B cell (primary cell): ENCODE measurements at regions not wholly inside any gene's neighbourhood (a gene's known extent, or its start where the extent isn't known, plus 50 kb on each side); places are given as distances from the start of the nearest gene placed in this dataset.

Source experiments
- ATAC-seq: fragments of 200-7000 bp; cut with Tn5 transposase; one replicate; pipeline ENCODE4 v1.10.0; 2021; ENCODE audit warnings: low read depth, mild to moderate bottlenecking, moderate number of reproducible peaks, moderate library complexity
- CTCF ChIA-PET: fragments of 350-600 bp; sonication (Branson Sonifier 250); formaldehyde crosslinking; loops from one replicate; lab custom pipeline; 2021; ENCODE audit warnings: antibody characterized with exemption, inconsistent platforms; lab: Charles Lee
- POLR2A ChIA-PET: fragments of 350-600 bp; sonication (Branson Sonifier 250); formaldehyde crosslinking; loops from one replicate; lab custom pipeline; 2021; ENCODE audit warnings: antibody characterized with exemption; lab: Charles Lee
- DNase-seq: peaks from one replicate; pipeline ENCODE4 v3.0.0; 2013
- H2AFZ ChIP-seq: 2 replicates; pipeline ENCODE4 v1.6.1; 2012; ENCODE audit warnings: mild to moderate bottlenecking, low read depth, low read length; ENCODE audit not compliant: insufficient read depth, poor library complexity, severe bottlenecking
- H3K27ac ChIP-seq, 2 donors: 1 replicate in 1 of 2; 2 replicates in 1 of 2; pipeline ENCODE4 v1.5.1; 2012 to 2013; ENCODE audit warnings: low read length in 2 of 2, mild to moderate bottlenecking in 2 of 2, moderate library complexity in 1 of 2
- H3K27me3 ChIP-seq, 4 experiments: fragments of 200-600 bp in 1 of 4; sonication (generic) in 1 of 4; replicated peaks in 1 of 4; 1 replicate in 2 of 4; 2 replicates in 2 of 4; pipeline versions ENCODE4 v1.6.1 to v1.7.0; 2013 to 2016; ENCODE audit warnings: low read length in 3 of 4, mild to moderate bottlenecking in 2 of 4, mixed read lengths in 1 of 4, moderate library complexity in 1 of 4; ENCODE audit not compliant: insufficient read depth in 4 of 4, control insufficient read depth in 3 of 4; ENCODE audit errors: control extremely low read depth in 1 of 4
- H3K36me3 ChIP-seq, 2 experiments: replicated peaks in 1 of 2; 1 replicate in 1 of 2; 2 replicates in 1 of 2; pipeline versions ENCODE4 v1.6.1 to v1.7.1; 2013; ENCODE audit warnings: low read length in 1 of 2; ENCODE audit not compliant: insufficient read depth in 2 of 2, control insufficient read depth in 1 of 2; ENCODE audit errors: control extremely low read depth in 1 of 2, extremely low read depth in 1 of 2
- H3K4me1 ChIP-seq, 2 donors: fragments of 200-600 bp in 1 of 2; sonication (generic) in 1 of 2; 1 replicate in 1 of 2; 2 replicates in 1 of 2; pipeline versions ENCODE4 v1.5.1 to v1.6.1; 2013 to 2017; ENCODE audit warnings: low read length in 2 of 2; ENCODE audit not compliant: control insufficient read depth in 2 of 2, insufficient read depth in 2 of 2
- H3K4me2 ChIP-seq: replicated peaks from 2 replicates; pipeline ENCODE3; 2012; ENCODE audit warnings: mild to moderate bottlenecking, low read depth, low read length; ENCODE audit not compliant: poor library complexity, severe bottlenecking
- H3K4me3 ChIP-seq, 5 experiments: fragments of 200-600 bp in 1 of 5; sonication (generic) in 1 of 5; 1 replicate in 3 of 5; 2 replicates in 2 of 5; pipeline versions ENCODE4 v1.5.1 to v1.7.0; 2011 to 2016; ENCODE audit warnings: low read length in 4 of 5, mild to moderate bottlenecking in 4 of 5, low read depth in 2 of 5, control low read depth in 1 of 5, moderate library complexity in 1 of 5; ENCODE audit not compliant: insufficient read depth in 1 of 5; ENCODE audit errors: control extremely low read depth in 1 of 5, extremely low read depth in 1 of 5
- H3K79me2 ChIP-seq: fragments of 200-600 bp; sonication (generic); one replicate; pipeline ENCODE4 v1.6.0; 2016; ENCODE audit warnings: low read length; ENCODE audit not compliant: control insufficient read depth, insufficient read depth
- H3K9ac ChIP-seq: fragments of 200-600 bp; sonication (generic); 2 replicates; pipeline ENCODE4 v1.6.1; 2017; ENCODE audit warnings: mild to moderate bottlenecking, low read length, moderate library complexity
- H3K9me3 ChIP-seq, 3 donors: one replicate each; pipeline versions ENCODE4 v1.6.1 to v1.7.1; 2013; ENCODE audit warnings: low read length in 2 of 3; ENCODE audit not compliant: control insufficient read depth in 2 of 3, insufficient read depth in 1 of 3; ENCODE audit errors: control extremely low read depth in 1 of 3
- H4K20me1 ChIP-seq: 2 replicates; pipeline ENCODE4 v1.6.0; 2012; ENCODE audit warnings: mild to moderate bottlenecking, low read length; ENCODE audit not compliant: insufficient read depth, control insufficient read depth, poor library complexity, severe bottlenecking
- H3K27ac Mint-ChIP-seq: one replicate; pipeline ENCODE4 v1.8.0; 2021; ENCODE audit warnings: mixed read lengths
- H3K27me3 Mint-ChIP-seq: one replicate; pipeline ENCODE4 v1.8.0; 2021; ENCODE audit warnings: mixed read lengths
- H3K4me1 Mint-ChIP-seq: one replicate; pipeline ENCODE4 v1.8.0; 2021; ENCODE audit warnings: mixed read lengths
- H3K4me3 Mint-ChIP-seq: one replicate; pipeline ENCODE4 v1.8.0; 2021; ENCODE audit warnings: mixed read lengths
- H3K9me3 Mint-ChIP-seq: one replicate; pipeline ENCODE4 v1.8.0; 2022; ENCODE audit warnings: mixed read lengths; ENCODE audit not compliant: insufficient read depth
- CTCF ChIP-seq: fragments of 200-600 bp; IDR thresholded peaks from one replicate; pipeline ENCODE4 v1.8.0; 2022; ENCODE audit warnings: antibody characterized with exemption, mild to moderate bottlenecking
- EZH2 ChIP-seq: IDR thresholded peaks from 2 replicates; pipeline ENCODE4 v1.6.1; 2012; ENCODE audit warnings: borderline replicate concordance, low read depth, mild to moderate bottlenecking, moderate library complexity, low read length; ENCODE audit not compliant: insufficient read depth, poor library complexity, severe bottlenecking
- WGBS: methylation state at CpG from one replicate; pipeline ENCODE4 v1.1.5; 2013; ENCODE audit warnings: missing lambda C conversion rate; ENCODE audit not compliant: insufficient coverage; 5-methylcytosine and 5-hydroxymethylcytosine counted together
- intact Hi-C: fragments of 100-400 bp; cut with micrococcal nuclease; formaldehyde crosslinking; loops from one replicate; pipeline ENCODE4 v1.10.0; 2022

GRCh38 chr3:168864107-168865021 lies 768.6 kb upstream of the GOLIM4 start:
- peaks cover 4% of the 10 kb centered on the region for H3K27me3 Mint-ChIP-seq
- no peaks in the 10 kb centered on the region for H3K79me2 ChIP-seq
- H3K27ac Mint-ChIP-seq, result no peak overlapping the region
- no peak for TF ChIP-seq CTCF
- TF ChIP-seq EZH2, result no peak
- H3K9ac ChIP-seq, result no peak overlapping the region
- no peak overlapping the region for H3K4me3 Mint-ChIP-seq
- intact Hi-C loops, result no loop called here
- no peaks in the 10 kb centered on the region for H3K4me1 ChIP-seq
- no peaks in the 10 kb centered on the region for H3K27me3 ChIP-seq
- no peak overlapping the region for H3K4me3 ChIP-seq
- H4K20me1 ChIP-seq, result no peaks in the 10 kb centered on the region
- ChIA-PET CTCF (interaction anchor here (0.5 to 3.3 kb wide), 10 partner anchors 11 to 880 kb away, joined by 3 to 18 read pairs (median 4); no protein-coding TSS in a partner anchor), POLR2A (no interaction called here)
- H3K36me3 ChIP-seq, result no peaks in the 10 kb centered on the region
- H3K27ac ChIP-seq, result no peak overlapping the region
- DNase-seq (no peak), ATAC-seq (no peak)
- H2AFZ ChIP-seq, result no peak overlapping the region
- no peaks in the 10 kb centered on the region for H3K4me1 Mint-ChIP-seq
- 94% methylated on average over 6 of the region's 14 CpGs for WGBS
- no peaks in the 10 kb centered on the region for H3K9me3 ChIP-seq
- no peaks in the 10 kb centered on the region for H3K9me3 Mint-ChIP-seq
- no peak overlapping the region for H3K4me2 ChIP-seq

GRCh38 chr3:168863561-168863960 lies 767.8 kb upstream of the GOLIM4 start:
- H3K79me2 ChIP-seq, result no peaks in the 10 kb centered on the region
- TF ChIP-seq CTCF (no peak), EZH2 (no peak)
- Mint-ChIP-seq H3K4me1 (no peaks in the 10 kb centered on the region), H3K27ac (no peak overlapping the region), H3K9me3 (no peaks in the 10 kb centered on the region), H3K4me3 (no peak overlapping the region), H3K27me3 (peaks cover 4% of the 10 kb centered on the region)
- H3K27me3 ChIP-seq, result no peaks in the 10 kb centered on the region
- DNase-seq (no peak), ATAC-seq (no peak)
- intact Hi-C loops, result no loop called here
- no peak overlapping the region for H3K27ac ChIP-seq
- H3K9me3 ChIP-seq, result no peaks in the 10 kb centered on the region
- H3K4me3 ChIP-seq, result no peak overlapping the region
- H3K4me2 ChIP-seq, result no peak overlapping the region
- CTCF ChIA-PET, result interaction anchor here (0.8 to 1.5 kb wide), 2 partner anchors 805 to 880 kb away, joined by 3 read pairs; no protein-coding TSS in a partner anchor
- no peaks in the 10 kb centered on the region for H4K20me1 ChIP-seq
- no peaks in the 10 kb centered on the region for H3K4me1 ChIP-seq
- no CpG with 5 or more reads among the region's 2 CpGs for WGBS
- no peak overlapping the region for H2AFZ ChIP-seq
- no peaks in the 10 kb centered on the region for H3K36me3 ChIP-seq
- POLR2A ChIA-PET, result no interaction called here
- no peak overlapping the region for H3K9ac ChIP-seq
